HL-60 (cell line): ENCODE measurements at regions not wholly inside any gene's neighbourhood (a gene's known extent, or its start where the extent isn't known, plus 50 kb on each side); places are given as distances from the start of the nearest gene placed in this dataset.

Experiments
- CTCF ChIP-seq: IDR thresholded peaks from one replicate; pipeline ENCODE4 v1.5.1; 2011; ENCODE audit warnings: low read length, control low read depth, inconsistent platforms; ENCODE audit not compliant: insufficient read depth
- POLR2AphosphoS5 ChIP-seq: IDR thresholded peaks from 2 replicates; pipeline ENCODE4 v1.6.1; 2012; ENCODE audit warnings: low read depth

DNA sequence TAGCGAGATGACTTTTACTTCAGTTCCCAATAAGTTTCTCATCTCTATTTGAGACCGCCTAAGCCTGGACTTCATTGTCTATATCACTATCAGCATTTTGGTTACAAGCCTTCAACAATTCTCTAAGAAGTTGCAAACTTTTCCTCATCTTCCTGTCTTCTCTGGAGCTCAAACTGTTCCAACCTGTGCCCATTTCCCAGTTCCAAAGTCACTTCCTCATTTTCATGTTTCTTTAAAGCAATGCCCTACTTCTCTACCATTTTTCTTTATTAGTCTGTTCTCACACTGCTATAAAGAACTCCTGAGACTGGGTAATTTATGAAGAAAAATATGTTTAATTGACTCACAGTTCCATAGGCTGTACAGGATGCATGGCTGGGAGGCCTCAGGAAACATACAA, 251.9 kb downstream of the TECRL start:
- no peak for TF ChIP-seq POLR2AphosphoS5
- TF ChIP-seq CTCF: no peak
